Hepatocyte (in vitro differentiated cells): ENCODE measurements at regions not wholly inside any gene's neighbourhood (a gene's known extent, or its start where the extent isn't known, plus 50 kb on each side); places are given as distances from the start of the nearest gene placed in this dataset.

Experiments used
- EZH2phosphoT487 ChIP-seq: fragments of 200-600 bp; sonication (generic); IDR thresholded peaks from one replicate; pipeline ENCODE4 v1.6.1; 2018; ENCODE audit warnings: antibody characterized with exemption, mild to moderate bottlenecking, low read depth, moderate library complexity; ENCODE audit not compliant: unreplicated experiment, severe bottlenecking
- TF ChIP-seq, protein P1 (sequence below): fragments of 200-600 bp; sonication (generic); IDR thresholded peaks from 2 replicates; pipeline ENCODE4 v1.5.1; 2016; ENCODE audit warnings: antibody characterized with exemption, mild to moderate bottlenecking; ENCODE audit not compliant: poor library complexity

DNA sequence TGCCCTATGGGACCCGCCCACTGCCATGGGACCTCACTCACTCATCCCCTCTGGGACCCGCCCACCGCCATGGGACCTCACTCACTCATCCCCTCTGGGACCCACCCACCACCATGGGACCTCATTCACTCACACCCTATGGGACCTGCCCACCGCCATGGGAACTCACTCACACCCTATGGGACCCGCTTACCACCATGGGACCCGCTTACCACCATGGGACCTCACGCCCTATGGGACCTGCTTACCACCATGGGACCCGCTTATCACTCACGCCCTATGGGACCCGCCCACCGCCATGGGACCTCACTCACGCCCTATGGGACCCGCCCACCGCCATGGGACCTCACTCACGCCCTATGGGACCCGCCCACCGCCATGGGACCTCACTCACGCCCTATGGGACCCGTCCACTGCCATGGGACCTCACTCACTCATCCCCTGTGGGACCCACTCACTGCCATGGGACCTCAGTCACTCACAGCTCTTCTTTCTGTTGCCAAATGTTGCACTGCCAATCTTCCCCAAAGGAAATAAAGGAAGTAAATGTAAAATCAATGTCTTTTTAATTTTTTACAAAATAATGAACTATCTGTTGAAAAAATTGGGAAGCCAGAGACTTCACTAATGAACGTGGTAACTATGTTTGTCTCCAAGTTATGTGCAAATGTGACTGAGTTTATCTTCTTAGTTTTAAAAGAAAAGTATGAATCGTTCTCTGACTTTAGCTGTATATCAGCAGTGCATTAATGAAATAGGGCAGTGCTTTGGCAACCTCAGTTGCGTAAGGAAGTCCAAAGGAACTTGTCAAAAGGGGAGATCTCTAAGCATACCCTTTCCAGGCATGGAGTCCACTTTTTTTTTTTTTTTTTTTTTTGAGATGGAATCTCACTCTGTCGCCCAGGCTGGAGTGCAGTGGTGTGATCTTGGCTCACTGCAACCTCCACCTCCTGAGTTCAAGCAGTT, 101.5 kb upstream of the MGAT5 start:
- TF ChIP-seq, protein P1, sequence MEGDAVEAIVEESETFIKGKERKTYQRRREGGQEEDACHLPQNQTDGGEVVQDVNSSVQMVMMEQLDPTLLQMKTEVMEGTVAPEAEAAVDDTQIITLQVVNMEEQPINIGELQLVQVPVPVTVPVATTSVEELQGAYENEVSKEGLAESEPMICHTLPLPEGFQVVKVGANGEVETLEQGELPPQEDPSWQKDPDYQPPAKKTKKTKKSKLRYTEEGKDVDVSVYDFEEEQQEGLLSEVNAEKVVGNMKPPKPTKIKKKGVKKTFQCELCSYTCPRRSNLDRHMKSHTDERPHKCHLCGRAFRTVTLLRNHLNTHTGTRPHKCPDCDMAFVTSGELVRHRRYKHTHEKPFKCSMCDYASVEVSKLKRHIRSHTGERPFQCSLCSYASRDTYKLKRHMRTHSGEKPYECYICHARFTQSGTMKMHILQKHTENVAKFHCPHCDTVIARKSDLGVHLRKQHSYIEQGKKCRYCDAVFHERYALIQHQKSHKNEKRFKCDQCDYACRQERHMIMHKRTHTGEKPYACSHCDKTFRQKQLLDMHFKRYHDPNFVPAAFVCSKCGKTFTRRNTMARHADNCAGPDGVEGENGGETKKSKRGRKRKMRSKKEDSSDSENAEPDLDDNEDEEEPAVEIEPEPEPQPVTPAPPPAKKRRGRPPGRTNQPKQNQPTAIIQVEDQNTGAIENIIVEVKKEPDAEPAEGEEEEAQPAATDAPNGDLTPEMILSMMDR = no peak
- TF ChIP-seq EZH2phosphoT487 = no peak
